Activated naive CD8-positive, alpha-beta T cell (primary cell): ENCODE measurements at regions not wholly inside any gene's neighbourhood (a gene's known extent, or its start where the extent isn't known, plus 50 kb on each side); places are given as distances from the start of the nearest gene placed in this dataset.

Experiments used
- H3K27ac Mint-ChIP-seq: one replicate; pipeline ENCODE4 v1.8.0; 2021; ENCODE audit warnings: mixed read lengths
- H3K27me3 Mint-ChIP-seq: one replicate; pipeline ENCODE4 v1.8.0; 2021; ENCODE audit warnings: mixed read lengths
- H3K36me3 Mint-ChIP-seq: one replicate; pipeline ENCODE4 v1.8.0; 2021; ENCODE audit warnings: mixed read lengths
- H3K4me1 Mint-ChIP-seq: one replicate; pipeline ENCODE4 v1.8.0; 2021; ENCODE audit warnings: low read depth, mixed read lengths
- H3K4me3 Mint-ChIP-seq: one replicate; pipeline ENCODE4 v1.8.0; 2021; ENCODE audit warnings: mild to moderate bottlenecking, mixed read lengths
- H3K9me3 Mint-ChIP-seq: one replicate; pipeline ENCODE4 v1.8.0; 2021; ENCODE audit warnings: low read depth, mixed read lengths

- no peaks in the 10 kb centered on the region for H3K4me1 Mint-ChIP-seq
- no peaks in the 10 kb centered on the region for H3K36me3 Mint-ChIP-seq
- H3K27me3 Mint-ChIP-seq: no peaks in the 10 kb centered on the region
- no peak overlapping the region for H3K4me3 Mint-ChIP-seq
- H3K9me3 Mint-ChIP-seq: peaks cover 23% of the 10 kb centered on the region
- no peak overlapping the region for H3K27ac Mint-ChIP-seq
Measured at GRCh38 chr7:10239695-10240345, 733.9 kb upstream of the PHF14 start.

GRCh38 chr7:10245406-10245805 is 728.3 kb upstream of the PHF14 start:
- Mint-ChIP-seq H3K4me3 (no peak overlapping the region), H3K27ac (no peak overlapping the region), H3K4me1 (no peaks in the 10 kb centered on the region), H3K27me3 (no peaks in the 10 kb centered on the region), H3K36me3 (no peaks in the 10 kb centered on the region), H3K9me3 (peaks cover 17% of the 10 kb centered on the region)

GRCh38 chr7:10257438-10257837 is 716.2 kb upstream of the PHF14 start:
- H3K9me3 Mint-ChIP-seq: peaks cover 7% of the 10 kb centered on the region

GRCh38 chr7:10266976-10267375 is 706.7 kb upstream of the PHF14 start:
- Mint-ChIP-seq H3K27me3 (no peaks in the 10 kb centered on the region), H3K4me1 (no peaks in the 10 kb centered on the region), H3K36me3 (no peaks in the 10 kb centered on the region), H3K9me3 (no peaks in the 10 kb centered on the region), H3K27ac (no peak overlapping the region), H3K4me3 (no peak overlapping the region)

More at GRCh38 chr7:10257438-10257837, 716.2 kb upstream of the PHF14 start:
- Mint-ChIP-seq H3K4me3 (no peak overlapping the region), H3K36me3 (no peaks in the 10 kb centered on the region), H3K27ac (no peak overlapping the region), H3K27me3 (no peaks in the 10 kb centered on the region), H3K4me1 (no peaks in the 10 kb centered on the region)

- Mint-ChIP-seq H3K27ac (no peak overlapping the region), H3K4me3 (no peak overlapping the region), H3K9me3 (no peaks in the 10 kb centered on the region), H3K4me1 (no peaks in the 10 kb centered on the region), H3K36me3 (no peaks in the 10 kb centered on the region), H3K27me3 (no peaks in the 10 kb centered on the region)
Measured at GRCh38 chr7:10268034-10268433, 705.6 kb upstream of the PHF14 start.

GRCh38 chr7:10282909-10283308 is 690.8 kb upstream of the PHF14 start:
- H3K4me1 Mint-ChIP-seq: no peaks in the 10 kb centered on the region
- peaks cover 3% of the 10 kb centered on the region for H3K9me3 Mint-ChIP-seq
- no peak overlapping the region for H3K27ac Mint-ChIP-seq
- H3K4me3 Mint-ChIP-seq: no peak overlapping the region
- H3K36me3 Mint-ChIP-seq: no peaks in the 10 kb centered on the region
- no peaks in the 10 kb centered on the region for H3K27me3 Mint-ChIP-seq

GRCh38 chr7:10284001-10284400 is 689.7 kb upstream of the PHF14 start:
- H3K27ac Mint-ChIP-seq: no peak overlapping the region
- peaks cover 3% of the 10 kb centered on the region for H3K9me3 Mint-ChIP-seq
- no peaks in the 10 kb centered on the region for H3K27me3 Mint-ChIP-seq
- no peaks in the 10 kb centered on the region for H3K4me1 Mint-ChIP-seq
- no peak overlapping the region for H3K4me3 Mint-ChIP-seq
- H3K36me3 Mint-ChIP-seq: no peaks in the 10 kb centered on the region

- Mint-ChIP-seq H3K36me3 (no peaks in the 10 kb centered on the region), H3K4me3 (no peak overlapping the region)
Measured at GRCh38 chr7:10299384-10299783, 674.3 kb upstream of the PHF14 start.

GRCh38 chr7:10300577-10300976 is 673.1 kb upstream of the PHF14 start:
- H3K9me3 Mint-ChIP-seq: peaks cover 2% of the 10 kb centered on the region
- no peaks in the 10 kb centered on the region for H3K36me3 Mint-ChIP-seq
- H3K4me1 Mint-ChIP-seq: no peaks in the 10 kb centered on the region
- no peaks in the 10 kb centered on the region for H3K27me3 Mint-ChIP-seq
- no peak overlapping the region for H3K4me3 Mint-ChIP-seq
- H3K27ac Mint-ChIP-seq: no peak overlapping the region

More at GRCh38 chr7:10299384-10299783, 674.3 kb upstream of the PHF14 start:
- no peaks in the 10 kb centered on the region for H3K4me1 Mint-ChIP-seq
- no peaks in the 10 kb centered on the region for H3K9me3 Mint-ChIP-seq
- H3K27me3 Mint-ChIP-seq: no peaks in the 10 kb centered on the region
- no peak overlapping the region for H3K27ac Mint-ChIP-seq

GRCh38 chr7:10308276-10308675 is 665.4 kb upstream of the PHF14 start:
- Mint-ChIP-seq H3K27me3 (no peaks in the 10 kb centered on the region), H3K9me3 (peaks cover 4% of the 10 kb centered on the region), H3K4me1 (no peaks in the 10 kb centered on the region), H3K36me3 (no peaks in the 10 kb centered on the region), H3K27ac (no peak overlapping the region), H3K4me3 (no peak overlapping the region)

GRCh38 chr7:10312942-10313341 is 660.7 kb upstream of the PHF14 start:
- Mint-ChIP-seq H3K9me3 (no peaks in the 10 kb centered on the region), H3K36me3 (no peaks in the 10 kb centered on the region), H3K4me3 (no peak overlapping the region), H3K27ac (no peak overlapping the region), H3K27me3 (no peaks in the 10 kb centered on the region), H3K4me1 (no peaks in the 10 kb centered on the region)

- H3K4me3 Mint-ChIP-seq: no peak overlapping the region
- peaks cover 6% of the 10 kb centered on the region for H3K9me3 Mint-ChIP-seq
- no peaks in the 10 kb centered on the region for H3K36me3 Mint-ChIP-seq
- no peaks in the 10 kb centered on the region for H3K27me3 Mint-ChIP-seq
- H3K27ac Mint-ChIP-seq: no peak overlapping the region
- no peaks in the 10 kb centered on the region for H3K4me1 Mint-ChIP-seq
Measured at GRCh38 chr7:10315881-10316280, 657.8 kb upstream of the PHF14 start.

GRCh38 chr7:10316488-10316887 is 657.2 kb upstream of the PHF14 start:
- Mint-ChIP-seq H3K27me3 (no peaks in the 10 kb centered on the region), H3K9me3 (peaks cover 6% of the 10 kb centered on the region), H3K36me3 (no peaks in the 10 kb centered on the region), H3K4me3 (no peak overlapping the region), H3K27ac (no peak overlapping the region), H3K4me1 (no peaks in the 10 kb centered on the region)

- H3K4me1 Mint-ChIP-seq: no peaks in the 10 kb centered on the region
- H3K9me3 Mint-ChIP-seq: no peaks in the 10 kb centered on the region
- no peak overlapping the region for H3K27ac Mint-ChIP-seq
- no peak overlapping the region for H3K4me3 Mint-ChIP-seq
- no peaks in the 10 kb centered on the region for H3K36me3 Mint-ChIP-seq
- no peaks in the 10 kb centered on the region for H3K27me3 Mint-ChIP-seq
Measured at GRCh38 chr7:10325395-10325794, 648.3 kb upstream of the PHF14 start.

GRCh38 chr7:10343108-10343507 is 630.6 kb upstream of the PHF14 start:
- no peak overlapping the region for H3K4me3 Mint-ChIP-seq
- no peaks in the 10 kb centered on the region for H3K4me1 Mint-ChIP-seq
- no peak overlapping the region for H3K27ac Mint-ChIP-seq
- no peaks in the 10 kb centered on the region for H3K27me3 Mint-ChIP-seq
- no peaks in the 10 kb centered on the region for H3K9me3 Mint-ChIP-seq
- no peaks in the 10 kb centered on the region for H3K36me3 Mint-ChIP-seq

GRCh38 chr7:10346032-10346431 is 627.6 kb upstream of the PHF14 start:
- Mint-ChIP-seq H3K27me3 (no peaks in the 10 kb centered on the region), H3K36me3 (no peaks in the 10 kb centered on the region), H3K4me1 (no peaks in the 10 kb centered on the region), H3K9me3 (no peaks in the 10 kb centered on the region), H3K4me3 (no peak overlapping the region), H3K27ac (no peak overlapping the region)
